ENCODE measurements at regions not wholly inside any gene's neighbourhood (a gene's known extent, or its start where the extent isn't known, plus 50 kb on each side); places are given as distances from the start of the nearest gene placed in this dataset.

DNA sequence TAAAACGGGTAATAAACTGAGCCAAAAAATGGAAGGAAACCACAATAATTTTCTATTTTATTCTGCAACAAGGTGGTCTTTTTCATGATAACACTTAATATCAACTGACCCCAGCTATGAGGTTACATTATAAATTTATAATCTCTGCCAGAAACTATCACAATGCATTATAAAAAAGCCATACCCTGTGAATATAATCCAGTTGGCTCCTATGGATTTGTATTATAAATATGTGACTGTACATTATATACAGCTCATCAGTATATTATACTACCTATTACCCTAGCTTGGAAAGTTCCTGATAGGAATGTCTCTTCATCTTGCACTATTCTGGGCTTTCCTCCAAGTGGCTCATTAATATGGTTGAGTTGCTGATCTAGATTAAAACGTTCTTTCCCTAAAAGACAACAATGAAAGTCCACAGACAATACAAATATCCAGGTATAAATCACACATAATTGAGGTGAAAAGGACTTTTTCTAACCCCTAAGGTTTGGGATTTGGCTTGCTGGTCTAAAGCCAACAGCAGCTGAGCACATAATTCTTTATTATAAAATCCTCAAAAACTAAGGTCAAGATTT, 487.7 kb downstream of the TTLL7 start:
- FAIRE-seq (no peak), DNase-seq (no peak), ATAC-seq (peak in 3 of 4 donors; percentile 8 to 36 (median 11))
- Histone ChIP-seq H3K9me3 (no peaks in the 10 kb centered on the region), H3K27ac (no peak overlapping the region), H3K4me3 (no peak overlapping the region), H3K27me3 (no peaks in the 10 kb centered on the region), H3K4me1 (peaks cover 18 to 38% (median 33%) of the 10 kb centered on the region in 3 donors), H3K36me3 (no peaks in the 10 kb centered on the region)
- TF ChIP-seq, protein P1, sequence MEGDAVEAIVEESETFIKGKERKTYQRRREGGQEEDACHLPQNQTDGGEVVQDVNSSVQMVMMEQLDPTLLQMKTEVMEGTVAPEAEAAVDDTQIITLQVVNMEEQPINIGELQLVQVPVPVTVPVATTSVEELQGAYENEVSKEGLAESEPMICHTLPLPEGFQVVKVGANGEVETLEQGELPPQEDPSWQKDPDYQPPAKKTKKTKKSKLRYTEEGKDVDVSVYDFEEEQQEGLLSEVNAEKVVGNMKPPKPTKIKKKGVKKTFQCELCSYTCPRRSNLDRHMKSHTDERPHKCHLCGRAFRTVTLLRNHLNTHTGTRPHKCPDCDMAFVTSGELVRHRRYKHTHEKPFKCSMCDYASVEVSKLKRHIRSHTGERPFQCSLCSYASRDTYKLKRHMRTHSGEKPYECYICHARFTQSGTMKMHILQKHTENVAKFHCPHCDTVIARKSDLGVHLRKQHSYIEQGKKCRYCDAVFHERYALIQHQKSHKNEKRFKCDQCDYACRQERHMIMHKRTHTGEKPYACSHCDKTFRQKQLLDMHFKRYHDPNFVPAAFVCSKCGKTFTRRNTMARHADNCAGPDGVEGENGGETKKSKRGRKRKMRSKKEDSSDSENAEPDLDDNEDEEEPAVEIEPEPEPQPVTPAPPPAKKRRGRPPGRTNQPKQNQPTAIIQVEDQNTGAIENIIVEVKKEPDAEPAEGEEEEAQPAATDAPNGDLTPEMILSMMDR (IDR thresholded peaks at IDR 0.05) = no peak
- intact Hi-C loops (cut with DNase I) = no loop called here
- 43 to 50% methylated on average over 2 of the region's 2 CpGs for WGBS, 2 donors

DNA sequence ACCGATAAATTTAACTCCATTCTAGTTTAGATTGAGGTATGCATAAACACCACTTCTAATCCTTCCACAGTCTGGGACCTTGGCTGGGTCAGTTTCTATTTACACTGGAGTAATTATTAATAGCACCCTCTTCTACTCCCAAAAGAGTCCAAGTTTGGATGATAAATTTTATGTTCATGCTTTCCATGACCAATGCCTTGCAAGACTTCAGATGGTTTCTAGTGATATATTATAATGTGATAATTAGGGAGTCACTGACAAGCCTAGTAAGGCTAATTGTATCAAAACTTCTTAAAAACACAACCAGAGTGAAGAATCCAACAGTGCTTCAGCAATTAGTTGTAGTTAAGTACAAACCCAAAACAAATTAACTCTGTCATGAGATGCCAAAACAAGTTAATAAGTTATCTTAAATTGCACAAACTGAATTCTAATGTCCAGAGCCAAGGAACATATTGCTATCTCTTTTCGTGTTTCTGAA, 489.6 kb downstream of the TTLL7 start:
- peak; percentile 9 for FAIRE-seq
- no peaks in the 10 kb centered on the region for H3K27me3 ChIP-seq
- H3K9me3 ChIP-seq = no peaks in the 10 kb centered on the region
- DNase-seq = peak in 1 of 6 donors; percentile 29
- TF ChIP-seq, protein P1 (IDR thresholded peaks at IDR 0.05) = no peak
- ATAC-seq = peak; percentile 87 to 95 (median 93)
- H3K36me3 ChIP-seq = no peaks in the 10 kb centered on the region
- peaks cover 18 to 38% (median 33%) of the 10 kb centered on the region in 3 donors for H3K4me1 ChIP-seq
- H3K4me3 ChIP-seq = no peak overlapping the region
- intact Hi-C loops (cut with DNase I) = no loop called here
- WGBS, 2 donors = 8 to 10% methylated on average over 2 of the region's 2 CpGs
- H3K27ac ChIP-seq = peak overlapping the region in 3 of 4 donors; percentile 25 to 68 (median 60)

GRCh38 chr1:83508485-83509151, 490.3 kb downstream of the TTLL7 start:
- peak in 1 of 6 donors; percentile 14 for DNase-seq
- TF ChIP-seq, protein P1 (IDR thresholded peaks at IDR 0.05) = no peak
- peak; percentile 53 to 72 (median 61) for ATAC-seq
- H3K9me3 ChIP-seq = no peaks in the 10 kb centered on the region
- H3K27ac ChIP-seq = peak overlapping the region in 3 of 4 donors; percentile 25 to 68 (median 60)
- intact Hi-C loops (cut with DNase I) = no loop called here
- peak; percentile 13 for FAIRE-seq
- H3K36me3 ChIP-seq = no peaks in the 10 kb centered on the region
- no peaks in the 10 kb centered on the region for H3K27me3 ChIP-seq
- 42 to 44% methylated on average over 3 of the region's 3 CpGs for WGBS, 2 donors
- no peak overlapping the region for H3K4me3 ChIP-seq
- H3K4me1 ChIP-seq = peaks cover 18 to 38% (median 33%) of the 10 kb centered on the region in 3 donors

- WGBS, 2 donors = 81 to 85% methylated on average over 1 of the region's 1 CpG
- Histone ChIP-seq H3K27me3 (no peaks in the 10 kb centered on the region), H3K27ac (no peak overlapping the region), H3K36me3 (no peaks in the 10 kb centered on the region), H3K9me3 (no peaks in the 10 kb centered on the region), H3K4me3 (no peak overlapping the region), H3K4me1 (peaks cover 12 to 41% (median 32%) of the 10 kb centered on the region in 3 donors)
- DNase-seq (no peak), ATAC-seq (no peak), FAIRE-seq (no peak)
- intact Hi-C loops (cut with DNase I) = no loop called here
- TF ChIP-seq, protein P1 (IDR thresholded peaks at IDR 0.05) = no peak
Observed at GRCh38 chr1:83505148-83505547, 493.8 kb downstream of the TTLL7 start.

DNA sequence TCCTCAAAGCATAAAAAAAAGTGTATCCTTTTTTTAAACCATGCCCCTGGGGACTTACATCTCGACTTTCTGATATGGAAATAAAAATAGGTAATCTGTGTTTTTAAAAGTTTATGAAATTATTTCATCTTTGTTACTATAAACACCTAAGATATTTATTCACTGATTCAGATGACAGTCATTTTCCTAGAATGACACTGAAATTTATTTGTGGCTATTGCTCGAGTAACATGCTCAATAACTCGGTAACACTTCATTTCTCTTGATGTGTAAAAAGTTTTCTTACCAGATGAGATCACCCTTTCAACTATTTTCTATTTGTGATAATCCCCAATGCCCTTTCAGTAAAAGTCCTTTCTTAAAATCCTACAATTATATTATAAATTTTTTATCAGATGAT, 495.8 kb downstream of the TTLL7 start:
- Histone ChIP-seq H3K27me3 (no peaks in the 10 kb centered on the region), H3K27ac (no peak overlapping the region), H3K9me3 (no peaks in the 10 kb centered on the region), H3K4me1 (peaks cover 0 to 24% (median 15%) of the 10 kb centered on the region in 3 donors), H3K4me3 (no peak overlapping the region), H3K36me3 (no peaks in the 10 kb centered on the region)
- no peak for DNase-seq
- 94 to 95% methylated on average over 3 of the region's 3 CpGs for WGBS, 2 donors
- no peak for FAIRE-seq
- ATAC-seq = no peak
- TF ChIP-seq, protein P1 (IDR thresholded peaks at IDR 0.05) = no peak
- intact Hi-C loops (cut with DNase I) = no loop called here

All from pancreas (tissue), 10 donors.